Naive thymus-derived CD8-positive, alpha-beta T cell (primary cell): ENCODE measurements at regions not wholly inside any gene's neighbourhood (a gene's known extent, or its start where the extent isn't known, plus 50 kb on each side); places are given as distances from the start of the nearest gene placed in this dataset.

Experiments
- ATAC-seq, 2 donors: fragments of 150-1000 bp; cut with Tn5 transposase in 1 of 2; sonication (Bioruptor Pico), chemical (Tn5 transposase) in 1 of 2; 1 replicate in 1 of 2; 2 replicates in 1 of 2; pipeline ENCODE4 v1.10.0; 2021; ENCODE audit warnings: mild to moderate bottlenecking in 2 of 2, moderate library complexity in 2 of 2
- POLR2A ChIA-PET: fragments of 350-600 bp; sonication (Branson Sonifier 250); formaldehyde crosslinking; loops from one replicate; lab custom pipeline; 2021; ENCODE audit warnings: antibody characterized with exemption; lab: Charles Lee
- DNase-seq, 10 donors: peaks; one replicate each; pipeline versions ENCODE4 v3.0.0 to v3.0.0-alpha.2; 2020 to 2022
- H3K27ac Mint-ChIP-seq, 10 donors: one replicate each; pipeline ENCODE4 v1.8.0; 2020 to 2022; ENCODE audit warnings: mild to moderate bottlenecking in 10 of 10, mixed read lengths in 10 of 10, moderate library complexity in 4 of 10, inconsistent platforms in 1 of 10
- H3K27me3 Mint-ChIP-seq, 5 donors: one replicate each; pipeline ENCODE4 v1.8.0; 2021 to 2022; ENCODE audit warnings: mixed read lengths in 5 of 5
- H3K36me3 Mint-ChIP-seq, 3 donors: one replicate each; pipeline ENCODE4 v1.8.0; 2020 to 2022; ENCODE audit warnings: mixed read lengths in 3 of 3, mild to moderate bottlenecking in 2 of 3, inconsistent platforms in 1 of 3
- H3K4me1 Mint-ChIP-seq, 4 donors: one replicate each; pipeline ENCODE4 v1.8.0; 2021 to 2022; ENCODE audit warnings: mixed read lengths in 4 of 4
- H3K4me3 Mint-ChIP-seq, 10 donors: one replicate each; pipeline ENCODE4 v1.8.0; 2020 to 2022; ENCODE audit warnings: mild to moderate bottlenecking in 10 of 10, mixed read lengths in 10 of 10, moderate library complexity in 6 of 10, inconsistent platforms in 1 of 10
- H3K9me3 Mint-ChIP-seq, 9 donors: one replicate each; pipeline ENCODE4 v1.8.0; 2020 to 2022; ENCODE audit warnings: mixed read lengths in 9 of 9, mild to moderate bottlenecking in 3 of 9, inconsistent platforms in 1 of 9, moderate library complexity in 1 of 9

- no peak for ATAC-seq
- Mint-ChIP-seq H3K4me3 (no peak overlapping the region), H3K36me3 (peaks cover 0 to 5% (median 0%) of the 10 kb centered on the region in 3 donors), H3K4me1 (no peaks in the 10 kb centered on the region), H3K9me3 (peaks cover 0 to 4% (median 0%) of the 10 kb centered on the region in 9 donors), H3K27me3 (peaks cover 6 to 29% (median 15%) of the 10 kb centered on the region in 5 donors), H3K27ac (no peak overlapping the region)
- DNase-seq = no peak
- POLR2A ChIA-PET = no interaction called here
These were observed 51.8 kb upstream of the IPO5 start for GRCh38 chr13:97901716-97902115.
